WTC11 (cell line): ENCODE measurements at regions not wholly inside any gene's neighbourhood (a gene's known extent, or its start where the extent isn't known, plus 50 kb on each side); places are given as distances from the start of the nearest gene placed in this dataset.

ENCODE experiments used
- ATAC-seq: fragments of 200-7000 bp; cut with Tn5 transposase; 2 replicates; pipeline ENCODE4 v1.10.0; 2021; ENCODE audit warnings: mild to moderate bottlenecking, moderate library complexity
- CTCF ChIA-PET: fragments of 300-600 bp; sonication (Branson Sonifier 250); formaldehyde crosslinking; loops from one replicate; lab custom pipeline; 2021; ENCODE audit warnings: antibody characterized with exemption; lab: Charles Lee
- POLR2A ChIA-PET: fragments of 350-600 bp; sonication (Branson Sonifier 250); formaldehyde crosslinking; loops from one replicate; lab custom pipeline; 2021; ENCODE audit warnings: antibody characterized with exemption; lab: Charles Lee
- DNase-seq: peaks from one replicate; pipeline ENCODE4 v3.0.0; 2021; ENCODE audit warnings: low spot score
- H3K27ac Mint-ChIP-seq: 2 replicates; pipeline ENCODE4 v1.8.0; 2021; ENCODE audit warnings: mixed read lengths
- H3K27me3 Mint-ChIP-seq: 2 replicates; pipeline ENCODE4 v1.8.0; 2021; ENCODE audit warnings: low read depth, mild to moderate bottlenecking, moderate library complexity, mixed read lengths
- H3K36me3 Mint-ChIP-seq: 2 replicates; pipeline ENCODE4 v1.8.0; 2021; ENCODE audit warnings: mixed read lengths
- H3K4me1 Mint-ChIP-seq: 2 replicates; pipeline ENCODE4 v1.8.0; 2022; ENCODE audit warnings: mixed read lengths
- H3K4me3 Mint-ChIP-seq: 2 replicates; pipeline ENCODE4 v1.8.0; 2021; ENCODE audit warnings: mild to moderate bottlenecking, moderate library complexity, mixed read lengths
- H3K9me3 Mint-ChIP-seq: 2 replicates; pipeline ENCODE4 v1.8.0; 2021; ENCODE audit warnings: mixed read lengths
- ATF1 ChIP-seq: sonication (generic); formaldehyde crosslinking; IDR thresholded peaks from 2 replicates; pipeline ENCODE4 v1.8.1; 2023; ENCODE audit warnings: mild to moderate bottlenecking, moderate library complexity, missing genetic modification reagents
- CBFB ChIP-seq: sonication (generic); formaldehyde crosslinking; IDR thresholded peaks from 2 replicates; pipeline ENCODE4 v1.8.1; 2022; ENCODE audit warnings: mild to moderate bottlenecking, low read depth, missing genetic modification reagents
- ETV6 ChIP-seq: sonication (generic); formaldehyde crosslinking; IDR thresholded peaks from 2 replicates; pipeline ENCODE4 v1.8.1; 2022; ENCODE audit warnings: mild to moderate bottlenecking, missing genetic modification reagents
- FOXP4 ChIP-seq: sonication (generic); formaldehyde crosslinking; IDR thresholded peaks from 2 replicates; pipeline ENCODE4 v1.8.0; 2022; ENCODE audit warnings: mild to moderate bottlenecking, missing genetic modification reagents
- MYBL2 ChIP-seq: sonication (generic); formaldehyde crosslinking; IDR thresholded peaks from 2 replicates; pipeline ENCODE4 v1.8.1; 2023; ENCODE audit warnings: mild to moderate bottlenecking, moderate library complexity, missing genetic modification reagents
- NR1H2 ChIP-seq: sonication (generic); formaldehyde crosslinking; IDR thresholded peaks from 2 replicates; pipeline ENCODE4 v1.9.0; 2021; ENCODE audit warnings: mild to moderate bottlenecking, moderate library complexity, missing genetic modification reagents
- SP1 ChIP-seq: sonication (generic); formaldehyde crosslinking; conservative IDR thresholded peaks from 2 replicates; pipeline ENCODE4 v1.8.1; 2022; ENCODE audit warnings: missing genetic modification reagents
- TEAD1 ChIP-seq: sonication (generic); formaldehyde crosslinking; IDR thresholded peaks from 2 replicates; pipeline ENCODE4 v1.8.0; 2022; ENCODE audit warnings: mild to moderate bottlenecking, missing genetic modification reagents
- ZBTB43 ChIP-seq: sonication (generic); formaldehyde crosslinking; IDR thresholded peaks from 2 replicates; pipeline ENCODE4 v1.8.1; 2023; ENCODE audit warnings: mild to moderate bottlenecking, missing genetic modification reagents
- ZNF138 ChIP-seq: sonication (generic); formaldehyde crosslinking; conservative IDR thresholded peaks from 2 replicates; pipeline ENCODE4 v1.8.1; 2022; ENCODE audit warnings: mild to moderate bottlenecking, moderate library complexity, missing genetic modification reagents
- ZNF317 ChIP-seq: sonication (generic); formaldehyde crosslinking; IDR thresholded peaks from 2 replicates; pipeline ENCODE4 v1.8.1; 2023; ENCODE audit warnings: low read depth, mild to moderate bottlenecking, moderate library complexity, missing genetic modification reagents, borderline replicate concordance
- ZNF416 ChIP-seq: fragments of 250-450 bp; sonication (Bioruptor Pico); IDR thresholded peaks from 2 replicates; pipeline ENCODE4 v1.9.0; 2021; ENCODE audit warnings: mild to moderate bottlenecking, inconsistent platforms
- ZNF512 ChIP-seq: sonication (generic); formaldehyde crosslinking; IDR thresholded peaks from 2 replicates; pipeline ENCODE4 v1.8.1; 2022; ENCODE audit warnings: missing genetic modification reagents, borderline replicate concordance
- TF ChIP-seq, protein P1 (sequence below): sonication (generic); formaldehyde crosslinking; IDR thresholded peaks from 2 replicates; pipeline ENCODE4 v1.8.0; 2022; ENCODE audit warnings: mild to moderate bottlenecking, missing genetic modification reagents
- TF ChIP-seq, protein P2 (sequence below): fragments of 250-450 bp; sonication (Bioruptor Pico); IDR thresholded peaks from 2 replicates; pipeline ENCODE4 v1.9.0; 2021; ENCODE audit warnings: mild to moderate bottlenecking
- TF ChIP-seq, protein P3 (sequence below): sonication (generic); formaldehyde crosslinking; IDR thresholded peaks from 2 replicates; pipeline ENCODE4 v1.8.0; 2022; ENCODE audit warnings: mild to moderate bottlenecking, missing genetic modification reagents
- TF ChIP-seq, protein P4 (sequence below): sonication (generic); formaldehyde crosslinking; IDR thresholded peaks from 2 replicates; pipeline ENCODE4 v1.8.0; 2022; ENCODE audit warnings: missing genetic modification reagents
- TF ChIP-seq, protein P5 (sequence below): fragments of 250-450 bp; sonication (Bioruptor Pico); IDR thresholded peaks from 2 replicates; pipeline ENCODE4 v1.9.0; 2021; ENCODE audit warnings: mild to moderate bottlenecking, borderline replicate concordance

- ATAC-seq (no peak), DNase-seq (no peak)
- Mint-ChIP-seq H3K36me3 (no peaks in the 10 kb centered on the region; the same call in 1 of the 2 replicates), H3K4me3 (no peak overlapping the region), H3K27ac (no peak overlapping the region), H3K27me3 (no peaks in the 10 kb centered on the region; the same call in 1 of the 2 replicates), H3K4me1 (no peaks in the 10 kb centered on the region), H3K9me3 (peaks cover 19% of the 10 kb centered on the region)
- ChIA-PET POLR2A (no interaction called here), CTCF (no interaction called here)
- TF ChIP-seq TEAD1 (CRISPR knock-in tag) (no peak), ZNF138 (CRISPR knock-in tag) (no peak), NR1H2 (CRISPR knock-in tag) (no peak), SP1 (no peak), ZNF512 (CRISPR knock-in tag) (no peak), MYBL2 (CRISPR knock-in tag) (no peak), ATF1 (CRISPR knock-in tag) (no peak), ZNF416 (no peak), FOXP4 (CRISPR knock-in tag) (no peak)
- TF ChIP-seq, protein P1, sequence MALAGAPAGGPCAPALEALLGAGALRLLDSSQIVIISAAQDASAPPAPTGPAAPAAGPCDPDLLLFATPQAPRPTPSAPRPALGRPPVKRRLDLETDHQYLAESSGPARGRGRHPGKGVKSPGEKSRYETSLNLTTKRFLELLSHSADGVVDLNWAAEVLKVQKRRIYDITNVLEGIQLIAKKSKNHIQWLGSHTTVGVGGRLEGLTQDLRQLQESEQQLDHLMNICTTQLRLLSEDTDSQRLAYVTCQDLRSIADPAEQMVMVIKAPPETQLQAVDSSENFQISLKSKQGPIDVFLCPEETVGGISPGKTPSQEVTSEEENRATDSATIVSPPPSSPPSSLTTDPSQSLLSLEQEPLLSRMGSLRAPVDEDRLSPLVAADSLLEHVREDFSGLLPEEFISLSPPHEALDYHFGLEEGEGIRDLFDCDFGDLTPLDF (CRISPR knock-in tag): no peak
- TF ChIP-seq, protein P2, sequence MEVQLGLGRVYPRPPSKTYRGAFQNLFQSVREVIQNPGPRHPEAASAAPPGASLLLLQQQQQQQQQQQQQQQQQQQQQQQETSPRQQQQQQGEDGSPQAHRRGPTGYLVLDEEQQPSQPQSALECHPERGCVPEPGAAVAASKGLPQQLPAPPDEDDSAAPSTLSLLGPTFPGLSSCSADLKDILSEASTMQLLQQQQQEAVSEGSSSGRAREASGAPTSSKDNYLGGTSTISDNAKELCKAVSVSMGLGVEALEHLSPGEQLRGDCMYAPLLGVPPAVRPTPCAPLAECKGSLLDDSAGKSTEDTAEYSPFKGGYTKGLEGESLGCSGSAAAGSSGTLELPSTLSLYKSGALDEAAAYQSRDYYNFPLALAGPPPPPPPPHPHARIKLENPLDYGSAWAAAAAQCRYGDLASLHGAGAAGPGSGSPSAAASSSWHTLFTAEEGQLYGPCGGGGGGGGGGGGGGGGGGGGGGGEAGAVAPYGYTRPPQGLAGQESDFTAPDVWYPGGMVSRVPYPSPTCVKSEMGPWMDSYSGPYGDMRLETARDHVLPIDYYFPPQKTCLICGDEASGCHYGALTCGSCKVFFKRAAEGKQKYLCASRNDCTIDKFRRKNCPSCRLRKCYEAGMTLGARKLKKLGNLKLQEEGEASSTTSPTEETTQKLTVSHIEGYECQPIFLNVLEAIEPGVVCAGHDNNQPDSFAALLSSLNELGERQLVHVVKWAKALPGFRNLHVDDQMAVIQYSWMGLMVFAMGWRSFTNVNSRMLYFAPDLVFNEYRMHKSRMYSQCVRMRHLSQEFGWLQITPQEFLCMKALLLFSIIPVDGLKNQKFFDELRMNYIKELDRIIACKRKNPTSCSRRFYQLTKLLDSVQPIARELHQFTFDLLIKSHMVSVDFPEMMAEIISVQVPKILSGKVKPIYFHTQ: no peak
Measured at GRCh38 chr6:137677709-137678108, 183.5 kb upstream of the OLIG3 start.

DNA sequence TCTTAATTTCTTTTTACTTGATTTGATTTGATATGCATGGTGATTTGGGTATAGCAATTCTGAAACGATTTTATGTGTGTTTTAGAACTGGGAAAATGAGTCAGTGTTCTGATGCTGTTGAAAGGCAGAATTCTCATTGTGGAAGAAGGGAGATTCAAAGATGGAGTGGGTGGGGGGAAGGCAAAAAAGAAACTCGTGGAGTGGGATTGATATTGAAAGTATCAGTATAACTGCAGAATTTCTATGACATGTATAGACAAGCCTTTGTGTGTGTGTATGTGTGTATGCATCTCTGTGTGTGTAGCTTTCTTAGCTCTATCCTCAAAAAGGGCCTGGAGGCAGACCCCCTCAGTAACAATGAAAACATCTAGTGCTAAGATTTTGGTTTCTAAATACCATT, 184.3 kb upstream of the OLIG3 start:
- H3K4me1 Mint-ChIP-seq: no peaks in the 10 kb centered on the region
- no peaks in the 10 kb centered on the region; the same call in 1 of the 2 replicates for H3K36me3 Mint-ChIP-seq
- ATAC-seq: no peak
- ChIA-PET CTCF (no interaction called here), POLR2A (no interaction called here)
- no peaks in the 10 kb centered on the region for H3K27me3 Mint-ChIP-seq
- peaks cover 19% of the 10 kb centered on the region for H3K9me3 Mint-ChIP-seq
- DNase-seq: no peak
- no peak overlapping the region for H3K4me3 Mint-ChIP-seq
- no peak overlapping the region for H3K27ac Mint-ChIP-seq
- no peak for TF ChIP-seq MYBL2 (CRISPR knock-in tag)
- TF ChIP-seq, protein P3, sequence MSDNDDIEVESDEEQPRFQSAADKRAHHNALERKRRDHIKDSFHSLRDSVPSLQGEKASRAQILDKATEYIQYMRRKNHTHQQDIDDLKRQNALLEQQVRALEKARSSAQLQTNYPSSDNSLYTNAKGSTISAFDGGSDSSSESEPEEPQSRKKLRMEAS: no peak
- TF ChIP-seq, protein P4, sequence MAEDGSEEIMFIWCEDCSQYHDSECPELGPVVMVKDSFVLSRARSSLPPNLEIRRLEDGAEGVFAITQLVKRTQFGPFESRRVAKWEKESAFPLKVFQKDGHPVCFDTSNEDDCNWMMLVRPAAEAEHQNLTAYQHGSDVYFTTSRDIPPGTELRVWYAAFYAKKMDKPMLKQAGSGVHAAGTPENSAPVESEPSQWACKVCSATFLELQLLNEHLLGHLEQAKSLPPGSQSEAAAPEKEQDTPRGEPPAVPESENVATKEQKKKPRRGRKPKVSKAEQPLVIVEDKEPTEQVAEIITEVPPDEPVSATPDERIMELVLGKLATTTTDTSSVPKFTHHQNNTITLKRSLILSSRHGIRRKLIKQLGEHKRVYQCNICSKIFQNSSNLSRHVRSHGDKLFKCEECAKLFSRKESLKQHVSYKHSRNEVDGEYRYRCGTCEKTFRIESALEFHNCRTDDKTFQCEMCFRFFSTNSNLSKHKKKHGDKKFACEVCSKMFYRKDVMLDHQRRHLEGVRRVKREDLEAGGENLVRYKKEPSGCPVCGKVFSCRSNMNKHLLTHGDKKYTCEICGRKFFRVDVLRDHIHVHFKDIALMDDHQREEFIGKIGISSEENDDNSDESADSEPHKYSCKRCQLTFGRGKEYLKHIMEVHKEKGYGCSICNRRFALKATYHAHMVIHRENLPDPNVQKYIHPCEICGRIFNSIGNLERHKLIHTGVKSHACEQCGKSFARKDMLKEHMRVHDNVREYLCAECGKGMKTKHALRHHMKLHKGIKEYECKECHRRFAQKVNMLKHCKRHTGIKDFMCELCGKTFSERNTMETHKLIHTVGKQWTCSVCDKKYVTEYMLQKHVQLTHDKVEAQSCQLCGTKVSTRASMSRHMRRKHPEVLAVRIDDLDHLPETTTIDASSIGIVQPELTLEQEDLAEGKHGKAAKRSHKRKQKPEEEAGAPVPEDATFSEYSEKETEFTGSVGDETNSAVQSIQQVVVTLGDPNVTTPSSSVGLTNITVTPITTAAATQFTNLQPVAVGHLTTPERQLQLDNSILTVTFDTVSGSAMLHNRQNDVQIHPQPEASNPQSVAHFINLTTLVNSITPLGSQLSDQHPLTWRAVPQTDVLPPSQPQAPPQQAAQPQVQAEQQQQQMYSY (CRISPR knock-in tag): no peak
- no peak for TF ChIP-seq ZBTB43 (CRISPR knock-in tag)
- TF ChIP-seq, protein P5, sequence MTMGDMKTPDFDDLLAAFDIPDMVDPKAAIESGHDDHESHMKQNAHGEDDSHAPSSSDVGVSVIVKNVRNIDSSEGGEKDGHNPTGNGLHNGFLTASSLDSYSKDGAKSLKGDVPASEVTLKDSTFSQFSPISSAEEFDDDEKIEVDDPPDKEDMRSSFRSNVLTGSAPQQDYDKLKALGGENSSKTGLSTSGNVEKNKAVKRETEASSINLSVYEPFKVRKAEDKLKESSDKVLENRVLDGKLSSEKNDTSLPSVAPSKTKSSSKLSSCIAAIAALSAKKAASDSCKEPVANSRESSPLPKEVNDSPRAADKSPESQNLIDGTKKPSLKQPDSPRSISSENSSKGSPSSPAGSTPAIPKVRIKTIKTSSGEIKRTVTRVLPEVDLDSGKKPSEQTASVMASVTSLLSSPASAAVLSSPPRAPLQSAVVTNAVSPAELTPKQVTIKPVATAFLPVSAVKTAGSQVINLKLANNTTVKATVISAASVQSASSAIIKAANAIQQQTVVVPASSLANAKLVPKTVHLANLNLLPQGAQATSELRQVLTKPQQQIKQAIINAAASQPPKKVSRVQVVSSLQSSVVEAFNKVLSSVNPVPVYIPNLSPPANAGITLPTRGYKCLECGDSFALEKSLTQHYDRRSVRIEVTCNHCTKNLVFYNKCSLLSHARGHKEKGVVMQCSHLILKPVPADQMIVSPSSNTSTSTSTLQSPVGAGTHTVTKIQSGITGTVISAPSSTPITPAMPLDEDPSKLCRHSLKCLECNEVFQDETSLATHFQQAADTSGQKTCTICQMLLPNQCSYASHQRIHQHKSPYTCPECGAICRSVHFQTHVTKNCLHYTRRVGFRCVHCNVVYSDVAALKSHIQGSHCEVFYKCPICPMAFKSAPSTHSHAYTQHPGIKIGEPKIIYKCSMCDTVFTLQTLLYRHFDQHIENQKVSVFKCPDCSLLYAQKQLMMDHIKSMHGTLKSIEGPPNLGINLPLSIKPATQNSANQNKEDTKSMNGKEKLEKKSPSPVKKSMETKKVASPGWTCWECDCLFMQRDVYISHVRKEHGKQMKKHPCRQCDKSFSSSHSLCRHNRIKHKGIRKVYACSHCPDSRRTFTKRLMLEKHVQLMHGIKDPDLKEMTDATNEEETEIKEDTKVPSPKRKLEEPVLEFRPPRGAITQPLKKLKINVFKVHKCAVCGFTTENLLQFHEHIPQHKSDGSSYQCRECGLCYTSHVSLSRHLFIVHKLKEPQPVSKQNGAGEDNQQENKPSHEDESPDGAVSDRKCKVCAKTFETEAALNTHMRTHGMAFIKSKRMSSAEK (CRISPR knock-in tag): no peak
- TF ChIP-seq CBFB (CRISPR knock-in tag): no peak
- TF ChIP-seq ETV6 (CRISPR knock-in tag): no peak
- no peak for TF ChIP-seq ZNF317 (CRISPR knock-in tag)
